HK-2 (cell line): ENCODE measurements at regions not wholly inside any gene's neighbourhood (a gene's known extent, or its start where the extent isn't known, plus 50 kb on each side); places are given as distances from the start of the nearest gene placed in this dataset.

Experiments
- DNase-seq: peaks from one replicate; pipeline ENCODE4 v3.0.0-alpha.2; 2018; ENCODE audit not compliant: unreplicated experiment

DNA sequence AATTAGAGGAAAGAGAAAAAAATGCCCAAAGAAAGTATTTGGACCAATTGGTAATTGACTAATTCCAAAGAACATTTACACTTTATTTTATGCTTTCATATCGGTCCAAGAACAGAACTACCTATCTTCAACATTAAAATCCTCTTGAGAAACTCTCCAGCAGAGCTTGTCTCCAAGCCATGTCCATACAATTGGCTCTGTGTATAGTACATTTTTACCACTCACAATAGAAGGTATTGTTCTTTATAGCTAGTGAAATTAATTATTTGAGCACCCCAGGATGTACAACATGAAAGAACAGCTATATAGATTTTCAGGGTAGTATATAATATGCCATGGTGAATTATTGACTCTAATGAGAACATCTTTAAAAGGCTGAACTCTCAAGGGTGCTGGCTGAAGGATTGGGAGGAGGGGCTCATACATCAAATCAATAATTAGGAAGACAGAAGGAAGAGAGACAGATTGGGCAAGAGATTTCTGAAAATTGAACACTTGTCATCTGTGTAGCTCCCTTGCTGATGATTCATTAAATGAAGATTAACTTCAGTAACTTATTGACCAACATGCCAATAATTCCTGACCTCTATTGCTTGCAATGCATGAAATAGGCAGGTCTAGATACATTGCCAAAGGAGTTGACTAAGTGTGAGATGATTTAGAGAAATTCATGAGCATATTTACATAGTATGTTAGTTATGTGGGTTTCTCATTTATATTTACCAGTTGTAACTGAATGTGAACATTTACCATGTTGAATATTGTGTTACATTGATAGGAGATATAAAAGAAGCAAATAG lies 249.7 kb downstream of the MTERF1 start:
- DNase-seq = no peak

DNA sequence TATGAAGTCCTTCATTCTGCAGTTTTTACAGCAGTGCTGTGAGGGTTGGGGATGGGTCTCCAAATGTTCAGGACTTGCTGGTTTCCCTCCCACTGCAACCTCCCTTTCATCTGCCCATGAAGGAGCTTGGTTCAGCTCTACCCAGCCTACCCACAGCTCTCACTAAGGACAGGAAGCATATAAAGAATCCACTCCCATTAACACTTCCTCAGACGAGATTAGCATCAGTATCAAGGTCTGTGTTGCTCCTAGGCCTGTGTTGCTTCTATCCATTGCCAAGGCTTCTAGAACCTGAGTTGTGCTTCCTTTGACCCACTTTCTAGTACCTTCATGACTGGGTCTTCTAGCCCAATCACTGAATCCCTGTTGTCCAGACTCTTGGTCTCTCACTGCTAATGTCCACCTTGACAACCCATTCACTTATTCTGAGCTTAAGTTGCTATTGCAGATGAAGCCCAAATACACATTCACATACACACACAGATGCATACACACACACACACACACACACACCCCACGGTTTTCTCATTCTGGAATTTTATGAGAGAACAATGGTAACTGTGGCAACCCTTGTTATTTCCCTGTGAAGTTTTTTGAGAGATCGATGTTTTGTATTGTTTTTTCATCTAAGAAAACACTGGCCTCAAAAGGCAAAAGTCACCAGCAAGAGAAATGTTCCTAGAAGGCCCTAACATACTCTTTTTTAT lies 248.1 kb downstream of the MTERF1 start:
- DNase-seq = no peak

DNA sequence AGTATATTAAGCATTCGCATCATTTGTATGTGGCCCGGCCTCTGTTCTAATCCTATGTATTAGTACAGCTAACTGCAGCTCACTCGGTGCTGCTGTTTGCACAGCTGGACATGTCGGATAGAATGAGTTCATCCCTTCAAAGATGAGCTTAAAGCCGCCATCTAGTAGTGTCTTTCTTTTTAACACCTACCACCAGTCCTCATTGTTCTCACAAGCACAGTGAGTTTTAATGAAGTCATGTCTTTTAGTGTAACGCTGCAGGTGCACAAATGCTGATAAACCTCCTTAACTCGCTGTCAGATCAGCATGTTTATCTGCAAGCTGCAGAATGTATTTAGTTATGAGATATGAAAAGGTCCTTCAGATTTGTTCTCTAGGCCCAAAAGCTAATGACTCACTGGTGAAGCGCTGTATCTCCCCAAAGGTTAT lies 247.5 kb downstream of the MTERF1 start:
- no peak for DNase-seq

DNA sequence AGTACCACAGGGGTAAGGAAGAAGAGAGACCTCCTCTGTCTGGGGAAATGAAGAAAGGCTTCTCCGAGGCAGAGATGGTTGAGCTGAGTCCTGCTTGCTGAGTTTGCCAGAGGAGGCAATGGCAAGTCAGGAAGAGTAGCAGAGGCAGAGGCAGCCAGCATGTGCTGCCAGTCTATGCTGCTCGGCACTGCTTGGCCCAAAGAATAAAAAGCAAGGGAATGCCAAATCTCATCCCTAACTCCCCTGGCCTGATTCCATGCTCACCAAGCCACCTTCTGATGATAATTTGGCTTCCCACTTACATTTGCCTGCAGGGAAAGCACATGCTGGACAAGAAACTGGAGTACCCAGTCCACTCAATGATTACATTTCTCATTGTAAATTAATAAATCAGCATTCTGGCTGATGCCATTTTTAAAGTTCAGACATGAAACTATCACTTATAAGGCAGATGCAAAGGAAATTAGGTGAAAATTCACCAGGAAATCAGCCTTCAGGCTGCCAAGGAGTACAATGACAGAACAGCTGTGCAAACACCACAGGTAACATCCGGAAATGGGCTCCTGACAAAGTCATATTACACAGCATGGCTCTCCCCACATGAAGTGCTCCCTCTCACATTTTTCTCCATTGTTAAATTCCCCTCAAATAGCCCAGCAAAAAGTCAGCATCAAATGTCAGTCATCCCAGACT lies 245.9 kb downstream of the MTERF1 start:
- no peak for DNase-seq

DNA sequence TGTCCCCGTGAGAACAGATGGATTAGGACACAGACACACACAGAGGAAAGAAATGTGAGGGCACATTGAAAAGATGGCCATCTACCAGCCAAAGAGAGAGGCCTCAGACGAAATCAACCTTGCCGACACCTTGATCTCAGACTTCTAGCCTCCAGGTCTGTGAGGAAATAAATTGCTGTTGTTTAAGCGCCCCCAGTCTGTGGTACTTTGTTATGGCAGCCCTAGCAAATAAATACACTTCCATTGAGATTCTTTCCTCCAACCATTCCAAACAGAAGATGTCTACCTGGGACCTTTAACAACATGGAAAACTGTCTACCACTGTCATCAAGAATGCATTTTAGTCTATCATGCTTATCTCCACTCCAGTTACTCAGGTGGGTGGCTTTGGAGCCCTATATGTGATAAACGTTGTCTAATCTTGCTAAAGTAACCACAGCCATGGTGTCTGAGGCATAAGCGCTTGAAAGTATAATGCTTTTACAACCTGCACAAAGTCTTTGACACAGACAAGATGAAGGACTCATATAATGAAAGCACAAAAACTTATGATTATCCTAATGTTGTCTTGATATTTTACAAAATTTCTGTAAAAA lies 244.3 kb downstream of the MTERF1 start:
- DNase-seq = peak; percentile 11

DNA sequence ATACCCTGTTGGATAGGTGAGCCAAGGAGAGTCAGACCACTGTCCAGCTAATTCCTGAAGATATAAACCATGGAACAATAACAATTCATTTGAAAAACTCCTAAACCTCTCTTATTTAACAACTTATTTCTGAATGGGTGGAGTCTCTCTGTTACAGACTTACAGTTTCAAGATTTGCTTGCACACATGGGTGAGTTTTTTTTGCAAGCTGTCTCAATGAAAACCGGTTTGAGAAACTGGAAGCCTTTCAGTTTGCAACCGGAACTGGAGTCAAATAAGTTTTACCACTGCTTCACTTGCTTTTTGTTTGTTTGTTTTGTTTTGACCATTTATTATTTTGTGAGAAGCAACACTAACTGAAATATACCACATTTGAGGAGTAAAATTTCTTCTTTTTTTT lies 243.8 kb downstream of the MTERF1 start:
- DNase-seq = no peak

DNA sequence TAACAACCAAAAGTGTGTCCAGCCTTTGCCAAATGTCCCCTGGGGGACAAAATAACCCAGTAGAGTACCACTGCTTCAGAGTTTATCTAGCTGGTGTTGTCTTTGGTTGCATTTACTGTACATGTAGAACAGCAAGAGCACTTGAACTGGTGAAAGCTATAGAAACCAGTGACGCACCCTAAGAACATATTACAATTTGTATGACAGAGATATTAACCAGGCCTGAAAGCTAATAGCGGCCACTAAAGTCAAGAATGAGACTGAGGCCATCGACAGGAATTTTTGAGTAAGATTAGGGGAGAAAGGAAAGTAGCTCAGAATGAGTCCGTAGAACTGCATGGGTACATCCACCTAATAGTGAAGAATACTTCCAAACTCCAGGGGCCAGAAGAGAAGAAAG lies 236.2 kb downstream of the MTERF1 start:
- no peak for DNase-seq

- DNase-seq = no peak
Observed at GRCh38 chr7:91645542-91645941, 235.0 kb downstream of the MTERF1 start.

- DNase-seq = no peak
Observed at GRCh38 chr7:91651986-91652385, 228.5 kb downstream of the MTERF1 start.

- no peak for DNase-seq
Observed at GRCh38 chr7:91653286-91653685, 227.2 kb downstream of the MTERF1 start.

DNA sequence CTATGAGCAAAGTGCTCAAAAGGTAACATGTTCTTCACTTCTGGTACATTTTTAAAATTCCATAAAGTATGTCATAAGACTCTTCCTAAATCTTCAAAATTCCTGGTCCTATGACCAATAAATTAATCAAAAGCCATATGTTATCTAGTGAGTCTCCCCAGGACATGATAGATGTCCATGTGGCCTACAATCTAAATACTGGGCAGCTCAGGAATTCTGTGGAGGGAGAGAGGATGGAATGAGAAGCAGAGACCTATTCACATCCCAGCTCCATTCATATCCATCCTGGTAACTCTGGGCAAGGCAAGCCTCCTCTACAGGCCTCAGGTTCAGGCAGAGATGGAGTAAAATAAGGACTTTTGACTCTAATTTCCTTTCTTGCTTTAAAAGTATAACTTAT lies 224.8 kb downstream of the MTERF1 start:
- DNase-seq = no peak

GRCh38 chr7:91656541-91657482 lies 223.7 kb downstream of the MTERF1 start:
- no peak for DNase-seq

DNA sequence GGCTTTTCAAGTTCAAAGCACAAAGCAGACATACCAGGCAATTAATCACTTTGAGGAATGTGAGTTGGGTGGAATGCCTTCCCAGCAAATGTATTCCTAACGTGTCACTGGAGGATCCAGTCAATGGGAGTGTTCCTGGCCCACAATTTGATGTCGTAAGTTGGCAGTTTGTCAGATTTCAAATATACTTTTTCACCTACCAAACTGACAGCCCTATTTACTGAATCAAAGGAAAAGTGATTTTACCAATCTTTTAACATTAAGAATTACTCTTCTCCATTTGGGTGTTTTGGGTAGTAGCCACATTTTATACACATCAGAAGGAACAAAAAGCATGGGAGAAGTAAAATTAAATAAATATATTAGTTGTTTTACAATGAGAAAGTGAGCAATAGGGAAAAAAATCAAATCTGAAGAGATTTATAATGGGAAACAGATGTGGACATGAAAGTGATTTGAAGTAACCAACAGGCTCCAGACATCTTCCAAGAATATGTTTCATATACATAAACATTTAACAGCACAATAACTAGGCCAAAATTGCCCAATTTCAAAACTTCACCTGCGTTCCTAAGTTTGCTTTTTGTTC lies 222.9 kb downstream of the MTERF1 start:
- DNase-seq = peak; percentile 5

DNA sequence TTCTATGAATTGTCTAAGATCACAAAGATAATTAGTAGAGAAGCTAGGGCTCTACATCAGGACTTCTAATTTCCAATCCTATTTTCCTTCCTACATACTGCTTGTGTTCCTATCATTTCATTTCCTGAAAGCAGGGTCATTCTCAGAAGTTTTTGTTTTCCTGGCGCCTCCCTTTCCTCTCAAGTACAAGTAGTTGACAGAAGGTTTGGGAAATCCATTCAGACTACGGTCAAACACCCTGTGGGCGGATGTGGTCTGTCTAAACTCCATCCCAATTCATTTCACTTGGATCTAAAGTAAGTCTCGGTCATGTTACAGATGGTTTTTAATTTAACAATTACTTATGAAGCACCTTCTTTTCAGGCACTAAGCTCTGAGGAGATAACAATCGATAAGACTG lies 221.4 kb downstream of the MTERF1 start:
- no peak for DNase-seq

DNA sequence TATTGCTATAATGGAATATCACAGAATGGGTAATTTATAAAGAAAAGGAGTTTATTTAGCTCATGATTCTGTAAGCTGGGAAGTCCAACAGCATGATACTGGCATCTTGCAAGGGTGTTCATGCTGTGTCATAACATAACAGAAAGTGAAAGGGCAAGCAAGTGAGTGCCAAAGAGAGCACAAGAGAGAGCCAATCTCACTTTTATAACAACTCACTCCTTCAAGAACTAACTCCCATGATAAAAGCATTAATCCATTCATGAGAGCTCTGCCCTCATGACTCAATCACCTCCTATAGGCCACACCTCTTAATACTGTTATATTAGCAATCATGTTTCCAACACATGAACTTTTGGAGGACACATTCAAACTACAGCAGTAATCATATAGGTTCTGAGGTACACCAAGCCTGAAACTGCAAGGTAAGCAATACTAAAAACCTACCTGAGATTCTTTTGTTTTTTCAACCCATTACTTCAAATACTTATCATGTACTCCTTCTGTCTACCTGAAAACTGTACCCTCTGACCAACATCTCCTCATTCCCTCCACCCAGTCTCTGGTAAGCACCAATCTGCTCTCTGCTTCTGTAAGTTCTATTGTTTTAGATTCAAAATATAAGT lies 219.7 kb downstream of the MTERF1 start:
- no peak for DNase-seq

DNA sequence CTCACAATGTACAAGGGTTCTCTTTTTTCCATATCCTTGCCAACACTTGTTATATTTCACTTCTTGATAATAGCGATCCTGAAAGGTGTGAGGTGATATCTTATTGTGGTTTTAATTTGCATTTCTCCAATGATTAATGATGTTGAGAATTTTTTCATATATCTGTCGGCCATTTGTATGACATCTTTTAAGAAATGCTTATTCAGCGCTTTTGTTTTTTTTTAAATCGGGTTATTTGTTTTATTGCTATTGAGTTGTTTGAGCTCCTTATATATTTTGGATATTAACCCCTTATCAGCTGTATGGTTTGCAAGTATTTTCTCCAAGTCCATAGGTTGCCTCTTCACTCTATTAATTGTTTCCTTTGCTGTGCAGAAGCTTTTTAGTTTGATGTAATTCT lies 218.8 kb downstream of the MTERF1 start:
- no peak for DNase-seq

GRCh38 chr7:91668217-91668616 lies 212.3 kb downstream of the MTERF1 start:
- no peak for DNase-seq

DNA sequence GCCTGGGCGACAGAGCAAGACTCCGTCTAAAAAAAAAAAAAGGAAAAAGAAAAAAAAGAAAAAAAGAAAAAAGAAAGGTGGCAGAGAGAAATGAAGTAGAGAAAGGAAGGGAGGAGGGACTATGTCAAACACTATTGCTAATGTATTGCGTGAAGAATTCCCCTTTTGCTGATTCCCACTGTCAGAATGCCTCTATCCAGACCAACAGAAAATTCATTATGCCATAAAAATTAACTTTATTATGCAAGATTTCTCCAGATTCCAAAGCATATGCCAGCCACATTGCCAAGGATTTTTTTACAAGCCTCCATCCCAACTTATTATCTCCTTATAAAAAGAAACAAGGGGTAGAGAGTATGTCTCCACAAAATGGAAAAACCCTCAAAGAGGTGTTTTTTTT lies 209.3 kb downstream of the MTERF1 start:
- no peak for DNase-seq

- DNase-seq = no peak
Observed at GRCh38 chr7:91674470-91674869, 206.0 kb downstream of the MTERF1 start.

DNA sequence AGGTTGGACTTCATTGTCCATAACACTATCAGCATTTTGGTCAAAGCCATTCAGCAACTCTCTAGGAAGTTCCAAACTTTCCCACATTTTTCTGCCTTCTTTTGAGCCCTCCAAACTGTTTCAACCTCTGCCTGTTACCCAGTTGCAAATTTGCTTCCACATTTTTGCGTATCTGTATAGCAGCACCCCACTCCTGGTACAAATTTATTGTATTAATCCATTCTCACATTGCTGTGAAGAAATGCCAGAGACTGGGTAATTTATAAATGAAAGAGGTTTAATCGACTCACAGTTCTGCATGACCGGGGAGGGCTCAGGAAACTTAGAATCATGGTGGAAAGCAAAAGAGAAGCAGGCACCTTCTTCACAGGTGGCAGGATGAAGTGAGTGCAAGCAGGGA lies 198.8 kb downstream of the MTERF1 start:
- no peak for DNase-seq
